ENCODE measurements at regions not wholly inside any gene's neighbourhood (a gene's known extent, or its start where the extent isn't known, plus 50 kb on each side); places are given as distances from the start of the nearest gene placed in this dataset.

- H3K9me2 ChIP-seq (replicated peaks; ENCODE audit: control insufficient read depth, low read length), result no peaks in the 10 kb centered on the region
- no peaks in the 10 kb centered on the region for H4K20me1 ChIP-seq (ENCODE audit: control insufficient read depth, insufficient read depth, low read depth, low read length)
- no peak overlapping the region for H3K4me3 ChIP-seq (ENCODE audit: low read length)
- no peak for TF ChIP-seq CTCF (IDR thresholded peaks at IDR 0.05; ENCODE audit: low read depth, low read length, poor library complexity, severe bottlenecking)
- no peak overlapping the region for H3K4me2 ChIP-seq (ENCODE audit: low read length)
- no peaks in the 10 kb centered on the region for H3K27me3 ChIP-seq (ENCODE audit: control insufficient read depth, low read length)
- no peaks in the 10 kb centered on the region for H3F3A ChIP-seq (ENCODE audit: control insufficient read depth, insufficient read depth)
- no peaks in the 10 kb centered on the region for H3K36me3 ChIP-seq (ENCODE audit: control insufficient read depth, low read length)
- no peaks in the 10 kb centered on the region for H3K4me1 ChIP-seq (ENCODE audit: control insufficient read depth, low read length)
- no peaks in the 10 kb centered on the region for H3K79me2 ChIP-seq (ENCODE audit: control insufficient read depth, low read length)
- H3K27ac ChIP-seq (ENCODE audit: low read depth, low read length), result no peak overlapping the region
- H3K9me3 ChIP-seq (ENCODE audit: control insufficient read depth, insufficient read depth, low read length), result peaks cover 10% of the 10 kb centered on the region; the same call in 1 of the 2 replicates
Observed at GRCh38 chr5:2329741-2330140, 421.7 kb downstream of the IRX2 start.

DNA sequence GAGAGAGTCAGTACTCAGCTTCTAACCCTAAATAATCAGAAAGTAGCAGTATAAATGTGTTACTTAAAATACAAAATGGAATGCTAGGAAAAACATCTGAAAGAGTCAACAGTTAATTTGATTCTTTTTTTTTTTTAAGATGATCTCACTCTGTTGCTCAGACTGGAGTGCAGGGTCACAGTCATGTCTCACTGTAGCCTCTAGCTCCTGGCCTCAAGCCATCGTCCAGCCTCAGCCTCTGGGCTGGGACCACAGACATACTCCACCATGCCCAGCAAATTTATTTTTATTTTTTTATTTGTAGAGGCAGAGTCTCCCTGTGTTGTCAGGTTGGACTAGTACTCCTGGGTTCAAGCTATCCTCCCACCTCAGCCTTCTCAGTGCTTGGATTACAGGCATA lies 424.9 kb downstream of the IRX2 start:
- Histone ChIP-seq H3K36me3 (ENCODE audit: control insufficient read depth, low read length) (no peaks in the 10 kb centered on the region), H3K79me2 (ENCODE audit: control insufficient read depth, low read length) (no peaks in the 10 kb centered on the region), H3K4me1 (ENCODE audit: control insufficient read depth, low read length) (no peaks in the 10 kb centered on the region), H3K4me3 (ENCODE audit: low read length) (no peak overlapping the region), H3K9me2 (replicated peaks; ENCODE audit: control insufficient read depth, low read length) (no peaks in the 10 kb centered on the region), H4K20me1 (ENCODE audit: control insufficient read depth, insufficient read depth, low read depth, low read length) (no peaks in the 10 kb centered on the region), H3K27ac (ENCODE audit: low read depth, low read length) (no peak overlapping the region), H3K4me2 (ENCODE audit: low read length) (no peak overlapping the region), H3K27me3 (ENCODE audit: control insufficient read depth, low read length) (no peaks in the 10 kb centered on the region), H3K9me3 (ENCODE audit: control insufficient read depth, insufficient read depth, low read length) (peaks cover 2% of the 10 kb centered on the region; the same call in 1 of the 2 replicates), H3F3A (ENCODE audit: control insufficient read depth, insufficient read depth) (no peaks in the 10 kb centered on the region)
- no peak for TF ChIP-seq CTCF (IDR thresholded peaks at IDR 0.05; ENCODE audit: low read depth, low read length, poor library complexity, severe bottlenecking)
- TF ChIP-seq EZH2phosphoT487 (IDR thresholded peaks at IDR 0.05; ENCODE audit: borderline replicate concordance, low read length), result no peak

- TF ChIP-seq CTCF (IDR thresholded peaks at IDR 0.05; ENCODE audit: low read depth, low read length, poor library complexity, severe bottlenecking) (no peak), EZH2phosphoT487 (IDR thresholded peaks at IDR 0.05; ENCODE audit: borderline replicate concordance, low read length) (no peak)
Observed at GRCh38 chr5:2324788-2325187, 426.7 kb downstream of the IRX2 start.

DNA sequence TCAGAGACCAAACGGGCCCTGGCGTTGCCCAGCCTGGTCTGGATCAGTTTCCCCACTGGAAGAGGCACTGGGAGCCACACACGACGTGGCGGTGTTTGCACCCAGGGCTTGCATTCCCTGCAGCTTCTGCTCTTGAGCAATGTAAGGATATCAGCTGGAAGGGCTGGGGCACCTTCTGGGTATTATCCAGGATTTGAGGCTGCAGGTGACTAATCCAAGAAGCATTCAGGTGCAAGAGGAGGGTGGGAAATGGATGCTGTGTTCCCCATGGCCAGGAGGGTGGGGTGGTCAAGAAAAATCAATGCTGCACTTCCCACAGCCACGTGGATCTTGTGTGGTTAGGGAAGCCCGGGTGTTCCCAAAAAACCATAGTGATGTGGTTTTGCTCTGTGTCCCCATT lies 430.9 kb downstream of the IRX2 start:
- Histone ChIP-seq H3K9me3 (ENCODE audit: control insufficient read depth, insufficient read depth, low read length) (peaks cover 3% of the 10 kb centered on the region; the same call in 1 of the 2 replicates), H3K4me1 (ENCODE audit: control insufficient read depth, low read length) (no peaks in the 10 kb centered on the region), H3K79me2 (ENCODE audit: control insufficient read depth, low read length) (no peaks in the 10 kb centered on the region), H3K9me2 (replicated peaks; ENCODE audit: control insufficient read depth, low read length) (no peaks in the 10 kb centered on the region), H3K4me3 (ENCODE audit: low read length) (no peak overlapping the region), H3K36me3 (ENCODE audit: control insufficient read depth, low read length) (no peaks in the 10 kb centered on the region), H3K27ac (ENCODE audit: low read depth, low read length) (no peak overlapping the region), H3K4me2 (ENCODE audit: low read length) (no peak overlapping the region), H4K20me1 (ENCODE audit: control insufficient read depth, insufficient read depth, low read depth, low read length) (no peaks in the 10 kb centered on the region), H3F3A (ENCODE audit: control insufficient read depth, insufficient read depth) (no peaks in the 10 kb centered on the region), H3K27me3 (ENCODE audit: control insufficient read depth, low read length) (no peaks in the 10 kb centered on the region)
- TF ChIP-seq EZH2phosphoT487 (IDR thresholded peaks at IDR 0.05; ENCODE audit: borderline replicate concordance, low read length) (no peak), CTCF (IDR thresholded peaks at IDR 0.05; ENCODE audit: low read depth, low read length, poor library complexity, severe bottlenecking) (no peak)

More at GRCh38 chr5:2324788-2325187, 426.7 kb downstream of the IRX2 start:
- Histone ChIP-seq H3K79me2 (ENCODE audit: control insufficient read depth, low read length) (no peaks in the 10 kb centered on the region), H3K27ac (ENCODE audit: low read depth, low read length) (no peak overlapping the region), H3K9me3 (ENCODE audit: control insufficient read depth, insufficient read depth, low read length) (no peaks in the 10 kb centered on the region), H3K4me3 (ENCODE audit: low read length) (no peak overlapping the region), H3K36me3 (ENCODE audit: control insufficient read depth, low read length) (no peaks in the 10 kb centered on the region), H4K20me1 (ENCODE audit: control insufficient read depth, insufficient read depth, low read depth, low read length) (no peaks in the 10 kb centered on the region), H3K27me3 (ENCODE audit: control insufficient read depth, low read length) (no peaks in the 10 kb centered on the region), H3K9me2 (replicated peaks; ENCODE audit: control insufficient read depth, low read length) (no peaks in the 10 kb centered on the region), H3F3A (ENCODE audit: control insufficient read depth, insufficient read depth) (no peaks in the 10 kb centered on the region), H3K4me2 (ENCODE audit: low read length) (no peak overlapping the region), H3K4me1 (ENCODE audit: control insufficient read depth, low read length) (no peaks in the 10 kb centered on the region)

Measured in DOHH2 (cell line).